ENCODE measurements at regions not wholly inside any gene's neighbourhood (a gene's known extent, or its start where the extent isn't known, plus 50 kb on each side); places are given as distances from the start of the nearest gene placed in this dataset.
A peak's percentile ranks its signal among the peaks of the same experiment; 100 is the strongest.

DNA sequence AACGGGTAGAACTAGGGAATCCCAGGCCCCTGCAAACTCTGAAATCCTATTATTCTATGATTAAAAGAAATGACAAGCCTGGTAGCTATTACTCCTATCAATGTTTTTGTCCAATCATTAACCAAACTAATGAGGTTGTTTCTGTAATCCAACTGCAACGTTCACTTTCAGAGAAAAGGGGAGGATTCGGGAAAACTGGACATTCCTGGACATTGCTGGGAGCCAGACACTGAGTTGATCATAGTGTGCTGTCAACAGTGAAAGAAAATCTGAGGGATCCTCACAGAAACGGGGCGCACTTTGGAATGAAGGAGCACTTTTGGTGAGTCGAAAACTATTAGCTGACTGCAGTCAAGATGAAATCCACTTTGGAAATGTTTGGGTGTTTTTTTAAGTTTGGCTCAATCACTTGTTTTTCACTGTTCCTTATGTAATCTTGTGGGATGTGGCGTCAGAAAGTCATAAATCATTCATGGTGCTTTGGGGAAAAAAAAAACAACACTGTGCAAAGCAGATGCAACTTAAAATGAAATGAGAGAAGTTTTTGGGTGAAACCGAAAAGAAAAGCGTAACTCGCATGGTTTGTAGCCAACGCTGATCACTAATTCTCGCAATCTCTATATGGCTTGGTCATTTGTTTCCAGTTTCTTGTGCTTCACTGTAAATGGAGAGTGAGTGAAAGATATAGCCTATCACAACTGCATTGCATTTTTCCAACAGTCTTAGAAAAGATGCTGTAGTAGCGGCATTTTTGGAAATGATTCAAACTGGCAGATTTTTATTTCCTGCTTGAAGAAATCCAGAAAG lies 51.2 kb upstream of the ADRA1B start:
- no peak for DNase-seq (ENCODE audit: low spot score)
- Histone ChIP-seq H3K9me3 (ENCODE audit: control insufficient read depth in 4 of 4, low read length in 3 of 4) (no peaks in the 10 kb centered on the region), H3K4me3 (ENCODE audit: low read depth in 1 of 3, low read length in 3 of 3) (peak overlapping the region; percentile 54 to 91 (median 79)), H3K4me1 (ENCODE audit: control insufficient read depth in 4 of 4, insufficient read depth in 4 of 4, low read length in 3 of 4) (peaks cover 0 to 23% (median 3%) of the 10 kb centered on the region in 4 donors), H3K36me3 (ENCODE audit: control insufficient read depth in 4 of 4, insufficient read depth in 3 of 4, low read depth in 1 of 4, low read length in 3 of 4) (no peaks in the 10 kb centered on the region), H3K9ac (ENCODE audit: low read depth in 1 of 2, low read length in 2 of 2) (peak overlapping the region; percentile 87 to 97), H3K27ac (ENCODE audit: low read depth in 1 of 2, low read length in 2 of 2) (peak overlapping the region; percentile 93 to 94), H3K27me3 (ENCODE audit: control insufficient read depth in 4 of 4, insufficient read depth in 4 of 4, low read length in 3 of 4) (no peaks in the 10 kb centered on the region)
- WGBS = 23% methylated on average over 13 of the region's 13 CpGs
- TF ChIP-seq FOXA2 (IDR thresholded peaks at IDR 0.05) (peak; percentile 29), RAD21 (IDR thresholded peaks at IDR 0.05) (peak; percentile 32 to 39), SP1 (IDR thresholded peaks at IDR 0.05) (peak; percentile 61), FOXA1 (IDR thresholded peaks at IDR 0.05) (no peak), YY1 (IDR thresholded peaks at IDR 0.05) (peak; percentile 87), RXRA (IDR thresholded peaks at IDR 0.05) (peak in 1 of 2 donors; percentile 49), TAF1 (conservative IDR thresholded peaks at IDR 0.05) (peak; percentile 81), HNF4A (conservative IDR thresholded peaks at IDR 0.05) (peak; percentile 10 to 24)
- TF ChIP-seq, protein P1, sequence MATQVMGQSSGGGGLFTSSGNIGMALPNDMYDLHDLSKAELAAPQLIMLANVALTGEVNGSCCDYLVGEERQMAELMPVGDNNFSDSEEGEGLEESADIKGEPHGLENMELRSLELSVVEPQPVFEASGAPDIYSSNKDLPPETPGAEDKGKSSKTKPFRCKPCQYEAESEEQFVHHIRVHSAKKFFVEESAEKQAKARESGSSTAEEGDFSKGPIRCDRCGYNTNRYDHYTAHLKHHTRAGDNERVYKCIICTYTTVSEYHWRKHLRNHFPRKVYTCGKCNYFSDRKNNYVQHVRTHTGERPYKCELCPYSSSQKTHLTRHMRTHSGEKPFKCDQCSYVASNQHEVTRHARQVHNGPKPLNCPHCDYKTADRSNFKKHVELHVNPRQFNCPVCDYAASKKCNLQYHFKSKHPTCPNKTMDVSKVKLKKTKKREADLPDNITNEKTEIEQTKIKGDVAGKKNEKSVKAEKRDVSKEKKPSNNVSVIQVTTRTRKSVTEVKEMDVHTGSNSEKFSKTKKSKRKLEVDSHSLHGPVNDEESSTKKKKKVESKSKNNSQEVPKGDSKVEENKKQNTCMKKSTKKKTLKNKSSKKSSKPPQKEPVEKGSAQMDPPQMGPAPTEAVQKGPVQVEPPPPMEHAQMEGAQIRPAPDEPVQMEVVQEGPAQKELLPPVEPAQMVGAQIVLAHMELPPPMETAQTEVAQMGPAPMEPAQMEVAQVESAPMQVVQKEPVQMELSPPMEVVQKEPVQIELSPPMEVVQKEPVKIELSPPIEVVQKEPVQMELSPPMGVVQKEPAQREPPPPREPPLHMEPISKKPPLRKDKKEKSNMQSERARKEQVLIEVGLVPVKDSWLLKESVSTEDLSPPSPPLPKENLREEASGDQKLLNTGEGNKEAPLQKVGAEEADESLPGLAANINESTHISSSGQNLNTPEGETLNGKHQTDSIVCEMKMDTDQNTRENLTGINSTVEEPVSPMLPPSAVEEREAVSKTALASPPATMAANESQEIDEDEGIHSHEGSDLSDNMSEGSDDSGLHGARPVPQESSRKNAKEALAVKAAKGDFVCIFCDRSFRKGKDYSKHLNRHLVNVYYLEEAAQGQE (IDR thresholded peaks at IDR 0.05) = peak; percentile 92
- TF ChIP-seq, protein P2, sequence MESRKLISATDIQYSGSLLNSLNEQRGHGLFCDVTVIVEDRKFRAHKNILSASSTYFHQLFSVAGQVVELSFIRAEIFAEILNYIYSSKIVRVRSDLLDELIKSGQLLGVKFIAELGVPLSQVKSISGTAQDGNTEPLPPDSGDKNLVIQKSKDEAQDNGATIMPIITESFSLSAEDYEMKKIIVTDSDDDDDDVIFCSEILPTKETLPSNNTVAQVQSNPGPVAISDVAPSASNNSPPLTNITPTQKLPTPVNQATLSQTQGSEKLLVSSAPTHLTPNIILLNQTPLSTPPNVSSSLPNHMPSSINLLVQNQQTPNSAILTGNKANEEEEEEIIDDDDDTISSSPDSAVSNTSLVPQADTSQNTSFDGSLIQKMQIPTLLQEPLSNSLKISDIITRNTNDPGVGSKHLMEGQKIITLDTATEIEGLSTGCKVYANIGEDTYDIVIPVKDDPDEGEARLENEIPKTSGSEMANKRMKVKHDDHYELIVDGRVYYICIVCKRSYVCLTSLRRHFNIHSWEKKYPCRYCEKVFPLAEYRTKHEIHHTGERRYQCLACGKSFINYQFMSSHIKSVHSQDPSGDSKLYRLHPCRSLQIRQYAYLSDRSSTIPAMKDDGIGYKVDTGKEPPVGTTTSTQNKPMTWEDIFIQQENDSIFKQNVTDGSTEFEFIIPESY (IDR thresholded peaks at IDR 0.05) = no peak

DNA sequence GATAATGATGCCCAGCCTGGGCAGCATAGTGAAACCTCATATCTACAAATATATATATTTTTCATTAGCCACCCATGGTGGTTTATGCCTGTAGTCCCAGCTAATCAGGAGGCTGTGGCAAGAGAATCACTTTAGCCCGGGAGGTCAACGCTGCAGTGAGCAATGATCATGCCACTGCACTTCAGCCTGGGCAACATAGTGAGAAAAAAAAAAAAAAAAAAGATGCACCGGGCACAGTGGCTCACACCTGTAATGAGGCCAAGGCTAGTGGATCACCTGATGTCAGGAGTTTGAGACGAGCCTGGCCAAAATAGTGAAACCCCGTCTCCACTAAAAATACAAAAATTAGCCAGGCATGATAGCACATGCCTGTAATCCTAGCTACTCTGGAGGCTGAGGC lies 50.2 kb upstream of the ADRA1B start:
- Histone ChIP-seq H3K27me3 (ENCODE audit: control insufficient read depth in 4 of 4, insufficient read depth in 4 of 4, low read length in 3 of 4) (no peaks in the 10 kb centered on the region), H3K27ac (ENCODE audit: low read depth in 1 of 2, low read length in 2 of 2) (peak overlapping the region; percentile 93 to 94), H3K4me1 (ENCODE audit: control insufficient read depth in 4 of 4, insufficient read depth in 4 of 4, low read length in 3 of 4) (peaks cover 0 to 23% (median 3%) of the 10 kb centered on the region in 4 donors), H3K36me3 (ENCODE audit: control insufficient read depth in 4 of 4, insufficient read depth in 3 of 4, low read depth in 1 of 4, low read length in 3 of 4) (no peaks in the 10 kb centered on the region), H3K9ac (ENCODE audit: low read depth in 1 of 2, low read length in 2 of 2) (peak overlapping the region; percentile 87 to 97), H3K4me3 (ENCODE audit: low read depth in 1 of 3, low read length in 3 of 3) (peak overlapping the region; percentile 54 to 91 (median 79)), H3K9me3 (ENCODE audit: control insufficient read depth in 4 of 4, low read length in 3 of 4) (no peaks in the 10 kb centered on the region)
- no peak for DNase-seq (ENCODE audit: low spot score)
- WGBS = 47% methylated on average over 5 of the region's 5 CpGs
- TF ChIP-seq, protein P3, sequence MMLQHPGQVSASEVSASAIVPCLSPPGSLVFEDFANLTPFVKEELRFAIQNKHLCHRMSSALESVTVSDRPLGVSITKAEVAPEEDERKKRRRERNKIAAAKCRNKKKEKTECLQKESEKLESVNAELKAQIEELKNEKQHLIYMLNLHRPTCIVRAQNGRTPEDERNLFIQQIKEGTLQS (IDR thresholded peaks at IDR 0.05) = no peak
- TF ChIP-seq, protein P4, sequence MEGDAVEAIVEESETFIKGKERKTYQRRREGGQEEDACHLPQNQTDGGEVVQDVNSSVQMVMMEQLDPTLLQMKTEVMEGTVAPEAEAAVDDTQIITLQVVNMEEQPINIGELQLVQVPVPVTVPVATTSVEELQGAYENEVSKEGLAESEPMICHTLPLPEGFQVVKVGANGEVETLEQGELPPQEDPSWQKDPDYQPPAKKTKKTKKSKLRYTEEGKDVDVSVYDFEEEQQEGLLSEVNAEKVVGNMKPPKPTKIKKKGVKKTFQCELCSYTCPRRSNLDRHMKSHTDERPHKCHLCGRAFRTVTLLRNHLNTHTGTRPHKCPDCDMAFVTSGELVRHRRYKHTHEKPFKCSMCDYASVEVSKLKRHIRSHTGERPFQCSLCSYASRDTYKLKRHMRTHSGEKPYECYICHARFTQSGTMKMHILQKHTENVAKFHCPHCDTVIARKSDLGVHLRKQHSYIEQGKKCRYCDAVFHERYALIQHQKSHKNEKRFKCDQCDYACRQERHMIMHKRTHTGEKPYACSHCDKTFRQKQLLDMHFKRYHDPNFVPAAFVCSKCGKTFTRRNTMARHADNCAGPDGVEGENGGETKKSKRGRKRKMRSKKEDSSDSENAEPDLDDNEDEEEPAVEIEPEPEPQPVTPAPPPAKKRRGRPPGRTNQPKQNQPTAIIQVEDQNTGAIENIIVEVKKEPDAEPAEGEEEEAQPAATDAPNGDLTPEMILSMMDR (IDR thresholded peaks at IDR 0.05; ENCODE audit: low read depth, low read length, missing input control) = no peak
- no peak for TF ChIP-seq FOXA1 (IDR thresholded peaks at IDR 0.05)
- TF ChIP-seq, protein P5, sequence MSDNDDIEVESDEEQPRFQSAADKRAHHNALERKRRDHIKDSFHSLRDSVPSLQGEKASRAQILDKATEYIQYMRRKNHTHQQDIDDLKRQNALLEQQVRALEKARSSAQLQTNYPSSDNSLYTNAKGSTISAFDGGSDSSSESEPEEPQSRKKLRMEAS (IDR thresholded peaks at IDR 0.05) = no peak
- TF ChIP-seq, protein P2 (IDR thresholded peaks at IDR 0.05) = no peak
- TF ChIP-seq SP1 (IDR thresholded peaks at IDR 0.05) = no peak
- TF ChIP-seq YY1 (IDR thresholded peaks at IDR 0.05) = no peak
- TF ChIP-seq, protein P1 (IDR thresholded peaks at IDR 0.05) = peak; percentile 33
- TF ChIP-seq GABPA (IDR thresholded peaks at IDR 0.05 in 1 of 2, conservative IDR thresholded peaks at IDR 0.05 in 1 of 2) = no peak
- no peak for TF ChIP-seq EGR1 (IDR thresholded peaks at IDR 0.05; ENCODE audit: low read depth in 2 of 2)
- no peak for TF ChIP-seq FOXA2 (IDR thresholded peaks at IDR 0.05)
- no peak for TF ChIP-seq NR2F2 (IDR thresholded peaks at IDR 0.05)
- no peak for TF ChIP-seq RAD21 (IDR thresholded peaks at IDR 0.05)
- peak in 1 of 2 donors; percentile 40 for TF ChIP-seq RXRA (IDR thresholded peaks at IDR 0.05)
- TF ChIP-seq HNF4A (conservative IDR thresholded peaks at IDR 0.05) = peak; percentile 12 to 36
